Heart left ventricle (tissue), 16 donors: ENCODE measurements at regions not wholly inside any gene's neighbourhood (a gene's known extent, or its start where the extent isn't known, plus 50 kb on each side); places are given as distances from the start of the nearest gene placed in this dataset.

Source experiments
- ATAC-seq, 4 donors: fragments of 200-7000 bp; cut with Tn5 transposase; one replicate each; pipeline ENCODE4 v1.9.1; 2020 to 2022; ENCODE audit warnings: moderate library complexity in 4 of 4, mild to moderate bottlenecking in 3 of 4, moderate number of reproducible peaks in 1 of 4
- DNase-seq, 5 donors: peaks; one replicate each; pipeline ENCODE4 v3.0.0-alpha.2; 2020
- H3K27ac ChIP-seq, 12 donors: fragments of 200-600 bp; sonication (generic) in 4 of 12; one replicate each; pipeline versions ENCODE4 v1.5.0 to v1.8.0; 2016 to 2022; ENCODE audit warnings: mild to moderate bottlenecking in 2 of 12
- H3K27me3 ChIP-seq, 9 donors: fragments of 200-600 bp; sonication (generic) in 2 of 9; one replicate each; pipeline versions ENCODE4 v1.5.1 to v1.8.0; 2016 to 2022; ENCODE audit warnings: mild to moderate bottlenecking in 3 of 9
- H3K36me3 ChIP-seq, 9 donors: fragments of 200-600 bp; sonication (generic) in 2 of 9; one replicate each; pipeline versions ENCODE4 v1.5.0 to v1.8.0; 2018 to 2022; ENCODE audit warnings: mild to moderate bottlenecking in 2 of 9
- H3K4me1 ChIP-seq, 12 donors: fragments of 200-600 bp; sonication (generic) in 4 of 12; one replicate each; pipeline versions ENCODE4 v1.5.0 to v1.8.0; 2016 to 2022; ENCODE audit warnings: mild to moderate bottlenecking in 3 of 12
- H3K4me3 ChIP-seq, 12 donors: fragments of 200-600 bp; sonication (generic) in 4 of 12; one replicate each; pipeline versions ENCODE4 v1.5.0 to v1.8.0; 2017 to 2022; ENCODE audit warnings: mild to moderate bottlenecking in 9 of 12, moderate library complexity in 4 of 12
- H3K9me3 ChIP-seq, 12 donors: fragments of 200-600 bp; sonication (generic) in 4 of 12; one replicate each; pipeline versions ENCODE4 v1.5.0 to v1.8.0; 2016 to 2022; ENCODE audit warnings: mild to moderate bottlenecking in 1 of 12
- CTCF ChIP-seq, 12 donors: fragments of 200-600 bp; sonication (generic) in 4 of 12; IDR thresholded peaks; one replicate each; pipeline versions ENCODE4 v1.5.0 to v1.8.0; 2018 to 2022; ENCODE audit warnings: antibody characterized with exemption in 12 of 12, mild to moderate bottlenecking in 5 of 12
- POLR2A ChIP-seq, 2 donors: fragments of 450-650 bp; IDR thresholded peaks; one replicate each; pipeline ENCODE4 v1.6.1; 2017; ENCODE audit warnings: antibody characterized with exemption in 2 of 2, mild to moderate bottlenecking in 2 of 2, moderate library complexity in 2 of 2
- WGBS, 4 donors: extraction: QIAGEN DNeasy Blood & Tissue Kit in 2 of 4; methylation state at CpG; one replicate each; pipeline versions ENCODE4 v1.1.5 to v1.1.7; 2013 to 2018; 5-methylcytosine and 5-hydroxymethylcytosine counted together
- intact Hi-C, 10 donors: fragments of 100-400 bp; cut with DNase I; formaldehyde crosslinking; loops; one replicate each; pipeline versions ENCODE4 v1.11.1 to v1.14.2; 2022
- donor health status: ischemic (EF 13 %, LVEDD 7.1; RV severe dilation, severe dysfunction).
- donor health status: healthy with polysubstance abuse.
- donor health status: DM: no; HTN: yes; CAD: no.
- donor health status: DM: no; HTN: no; CAD: no.
- donor health status: ischemic (EF 25% LVEDD 6.9; RV normal size, moderate dysfunction).
- donor health status: ischemic (EF 25% LVEDD 5.7; RV mildly dilated, moderate dysfunction).
- donor health status: healthy.
- donor health status: DM: yes; HTN: yes; CAD: no.
- donor health status: ischemic (EF 35%, LVEDD 5.7; RV mildly dilated, moderate dysfunction).
- donor health status: nonischemic (EF 11% LVEDD 7.7; RV severe dilation, severe dysfunction).
- donor health status: DM: yes; HTN: yes; CAD: no.
- donor health status: PGD.
- donor health status: ischemic (EF 29% LVEDD 5.4; RV normal size, mild dysfunction).
- donor health status: nonischemic (EF 23%, LVEDD 6.1; RV moderate dilation, normal function).

GRCh38 chr9:1956958-1957357 is 58.2 kb upstream of the SMARCA2 start:
- TF ChIP-seq CTCF (IDR thresholded peaks at IDR 0.05) (no peak), POLR2A (IDR thresholded peaks at IDR 0.05) (no peak)
- 92 to 94% (median 92%) methylated on average over 1 of the region's 1 CpG for WGBS, 4 donors

GRCh38 chr9:1957856-1958255 is 57.3 kb upstream of the SMARCA2 start:
- ATAC-seq (no peak), DNase-seq (no peak)
- intact Hi-C loops, result no loop called here
- Histone ChIP-seq H3K27ac (no peak overlapping the region), H3K9me3 (no peaks in the 10 kb centered on the region), H3K4me3 (no peak overlapping the region), H3K4me1 (peaks cover 0 to 8% (median 0%) of the 10 kb centered on the region in 12 donors), H3K27me3 (no peaks in the 10 kb centered on the region), H3K36me3 (no peaks in the 10 kb centered on the region)
- WGBS, 4 donors, result 77 to 96% (median 86%) methylated on average over 2 of the region's 2 CpGs
- no peak for TF ChIP-seq CTCF (IDR thresholded peaks at IDR 0.05)
- TF ChIP-seq POLR2A (IDR thresholded peaks at IDR 0.05), result no peak

More at GRCh38 chr9:1956958-1957357, 58.2 kb upstream of the SMARCA2 start:
- intact Hi-C loops, result no loop called here
- H3K36me3 ChIP-seq, result no peaks in the 10 kb centered on the region
- ATAC-seq (no peak), DNase-seq (no peak)
- no peaks in the 10 kb centered on the region for H3K27me3 ChIP-seq
- H3K9me3 ChIP-seq, result no peaks in the 10 kb centered on the region
- no peak overlapping the region for H3K4me3 ChIP-seq
- peaks cover 0 to 8% (median 0%) of the 10 kb centered on the region in 12 donors for H3K4me1 ChIP-seq
- no peak overlapping the region for H3K27ac ChIP-seq

- no peak for ATAC-seq
- Histone ChIP-seq H3K4me1 (peaks cover 0 to 8% (median 0%) of the 10 kb centered on the region in 12 donors), H3K4me3 (no peak overlapping the region), H3K27me3 (no peaks in the 10 kb centered on the region), H3K36me3 (no peaks in the 10 kb centered on the region), H3K27ac (no peak overlapping the region), H3K9me3 (no peaks in the 10 kb centered on the region)
- TF ChIP-seq CTCF (IDR thresholded peaks at IDR 0.05), result no peak
- intact Hi-C loops, result no loop called here
- no peak for DNase-seq
- 63 to 80% (median 73%) methylated on average over 1 of the region's 1 CpG for WGBS, 4 donors
Measured at GRCh38 chr9:1959371-1959770, 55.8 kb upstream of the SMARCA2 start.

- H3K4me1 ChIP-seq, result peaks cover 0 to 8% (median 0%) of the 10 kb centered on the region in 12 donors
- intact Hi-C loops, result no loop called here
- ATAC-seq (no peak), DNase-seq (no peak)
- no peaks in the 10 kb centered on the region for H3K9me3 ChIP-seq
- H3K36me3 ChIP-seq, result no peaks in the 10 kb centered on the region
- no peak overlapping the region for H3K27ac ChIP-seq
- no peaks in the 10 kb centered on the region for H3K27me3 ChIP-seq
- whole genome bisulfite sequencing, 4 donors, result 48 to 84% (median 60%) methylated on average over 6 of the region's 6 CpGs
- no peak for TF ChIP-seq POLR2A (IDR thresholded peaks at IDR 0.05)
- TF ChIP-seq CTCF (IDR thresholded peaks at IDR 0.05), result no peak
- H3K4me3 ChIP-seq, result no peak overlapping the region
Measured at GRCh38 chr9:1960342-1961042, 54.7 kb upstream of the SMARCA2 start.
